K562 (cell line): ENCODE measurements at regions not wholly inside any gene's neighbourhood (a gene's known extent, or its start where the extent isn't known, plus 50 kb on each side); places are given as distances from the start of the nearest gene placed in this dataset.

Source experiments
- ATAC-seq: fragments of 200-7000 bp; cut with Tn5 transposase; 3 replicates; pipeline ENCODE4 v1.9.1; 2020; ENCODE audit warnings: moderate library complexity
- BruUV-seq: library from RNA; stranded (reverse); fragments of 400-500 nt; replicated peaks from 2 replicates; lab custom pipeline; 2021; lab: Mats Ljungman, UMichigan
- CTCF ChIA-PET: fragments of 300-600 bp; formaldehyde crosslinking; extraction: SDS; loops from one replicate; lab custom pipeline; 2021; ENCODE audit warnings: low intra/inter-chr PET ratio; lab: Yijun Ruan, JAX
- POLR2A ChIA-PET: fragments of 300-600, 350-650 bp; sonication (Branson Sonifier 250); formaldehyde crosslinking; extraction: SDS; loops from one replicate; lab custom pipeline; 2021; ENCODE audit warnings: antibody characterized with exemption, inconsistent platforms; lab: Yijun Ruan, JAX
- DNase-seq, 4 experiments: peaks; one replicate each; pipeline versions ENCODE4 v3.0.0 to v3.0.0-alpha.2; 2011 to 2018; ENCODE audit warnings: low spot score in 3 of 4, mixed read lengths in 3 of 4; ENCODE audit errors: extremely low read depth in 1 of 4
- FAIRE-seq: peaks from 2 replicates; lab custom pipeline; 2011; peaks lifted over from hg19 to GRCh38; lab: Jason Lieb, UNC
- H2AFZ ChIP-seq: 2 replicates; pipeline ENCODE4 v1.6.0; 2011; ENCODE audit warnings: low read depth, low read length, control low read depth, inconsistent platforms
- H3K27ac ChIP-seq: fragments of 200-600 bp; 3 replicates; pipeline ENCODE4 v1.8.0; 2011; ENCODE audit warnings: low read depth, mild to moderate bottlenecking, control low read depth, inconsistent platforms, low read length, moderate library complexity, mixed read lengths; ENCODE audit errors: extremely low read depth
- H3K27me3 ChIP-seq, 2 experiments: fragments of 300-600 bp in 1 of 2; 2 replicates in 1 of 2; 3 replicates in 1 of 2; pipeline versions ENCODE4 v1.6.0 to v1.8.0; 2011; ENCODE audit warnings: inconsistent platforms in 2 of 2, low read length in 2 of 2, mild to moderate bottlenecking in 1 of 2, mixed read lengths in 1 of 2, moderate library complexity in 1 of 2; ENCODE audit not compliant: control insufficient read depth in 2 of 2, insufficient read depth in 2 of 2
- H3K36me3 ChIP-seq: fragments of 300-600 bp; 3 replicates; pipeline ENCODE4 v1.8.0; 2011; ENCODE audit warnings: mild to moderate bottlenecking, low read length, inconsistent platforms; ENCODE audit not compliant: control insufficient read depth, insufficient read depth
- H3K4me1 ChIP-seq, 2 experiments: fragments of 200-600 bp in 1 of 2; replicated peaks in 1 of 2; 2 replicates in 1 of 2; 3 replicates in 1 of 2; pipeline versions ENCODE4 v1.5.1 to v1.8.0; 2011; ENCODE audit warnings: inconsistent platforms in 2 of 2, low read length in 2 of 2, mild to moderate bottlenecking in 1 of 2, mixed read lengths in 1 of 2, moderate library complexity in 1 of 2; ENCODE audit not compliant: control insufficient read depth in 2 of 2, insufficient read depth in 2 of 2
- H3K4me2 ChIP-seq: 2 replicates; pipeline ENCODE4 v1.6.1; 2011; ENCODE audit warnings: low read length, control low read depth, inconsistent platforms, mixed read lengths; ENCODE audit not compliant: insufficient read depth
- H3K4me3 ChIP-seq: fragments of 200-600 bp; sonication (generic), shearing (Covaris generic); 2 replicates; pipeline ENCODE4 v1.5.1; 2016; ENCODE audit warnings: control low read depth, inconsistent platforms
- H3K79me2 ChIP-seq: fragments of 200-600 bp; 3 replicates; pipeline ENCODE4 v1.8.0; 2011; ENCODE audit warnings: low read length, inconsistent platforms; ENCODE audit not compliant: control insufficient read depth, insufficient read depth
- H3K9ac ChIP-seq, 2 experiments: 2 replicates each; pipeline versions ENCODE4 v1.6.0 to v1.6.1; 2011; ENCODE audit warnings: low read depth in 2 of 2, low read length in 2 of 2, control low read depth in 1 of 2, inconsistent platforms in 1 of 2, mild to moderate bottlenecking in 1 of 2, mixed read lengths in 1 of 2; ENCODE audit not compliant: insufficient read depth in 1 of 2
- H3K9me1 ChIP-seq: one replicate; pipeline ENCODE4 v1.6.0; 2011; ENCODE audit warnings: inconsistent platforms, mild to moderate bottlenecking, low read length, moderate library complexity; ENCODE audit not compliant: control insufficient read depth, insufficient read depth
- H3K9me3 ChIP-seq: replicated peaks from 2 replicates; pipeline ENCODE4 v1.5.1; 2011; ENCODE audit warnings: low read depth, low read length, inconsistent platforms; ENCODE audit not compliant: control insufficient read depth, insufficient read depth
- H4K20me1 ChIP-seq: replicated peaks from 2 replicates; pipeline ENCODE4 v1.6.1; 2011; ENCODE audit warnings: low read length, inconsistent platforms, mixed read lengths; ENCODE audit not compliant: control insufficient read depth, insufficient read depth
- BRD9 ChIP-seq: fragments of 450-650 bp; IDR thresholded peaks from 2 replicates; pipeline ENCODE4 v1.6.1; 2018; ENCODE audit warnings: low read depth; ENCODE audit not compliant: partially characterized antibody
- CLOCK ChIP-seq: fragments of 250-450 bp; sonication (Bioruptor Pico); IDR thresholded peaks from 2 replicates; pipeline ENCODE4 v1.4.0; 2020; ENCODE audit warnings: mild to moderate bottlenecking, moderate library complexity, borderline replicate concordance
- CREB5 ChIP-seq: fragments of 250-450 bp; sonication (Bioruptor Pico); IDR thresholded peaks from 2 replicates; pipeline ENCODE4 v1.5.0; 2020; ENCODE audit warnings: mild to moderate bottlenecking
- FOXA1 ChIP-seq: fragments of 450-650 bp; IDR thresholded peaks from 2 replicates; pipeline ENCODE4 v1.6.1; 2016; ENCODE audit warnings: mild to moderate bottlenecking, borderline replicate concordance
- GMEB1 ChIP-seq: fragments of 250-450 bp; sonication (Bioruptor Pico); IDR thresholded peaks from 2 replicates; pipeline ENCODE4 v1.4.0; 2020; ENCODE audit warnings: mild to moderate bottlenecking
- HOXB6 ChIP-seq: fragments of 250-450 bp; sonication (Bioruptor Pico); IDR thresholded peaks from 2 replicates; pipeline ENCODE4 v1.5.1; 2022; ENCODE audit warnings: mild to moderate bottlenecking, borderline replicate concordance
- KAT2B ChIP-seq: IDR thresholded peaks from one replicate; pipeline ENCODE4 v1.6.1; 2012; ENCODE audit warnings: low read depth, mild to moderate bottlenecking, control low read depth, inconsistent platforms, low read length, moderate library complexity
- KAT8 ChIP-seq: fragments of 450-650 bp; IDR thresholded peaks from 2 replicates; pipeline ENCODE4 v1.6.1; 2016; ENCODE audit warnings: low read depth, mild to moderate bottlenecking
- SOX6 ChIP-seq: fragments of 450-650 bp; IDR thresholded peaks from 2 replicates; pipeline ENCODE4 v1.6.1; 2014; ENCODE audit warnings: mild to moderate bottlenecking
- SPI1 ChIP-seq: IDR thresholded peaks from 2 replicates; pipeline ENCODE4 v1.6.1; 2011; ENCODE audit warnings: low read depth, low read length, control low read depth, borderline replicate concordance
- SUPT5H ChIP-seq: fragments of 450-650 bp; IDR thresholded peaks from 2 replicates; pipeline ENCODE4 v1.6.1; 2016
- XRCC5 ChIP-seq: fragments of 200-400 bp; formaldehyde crosslinking; IDR thresholded peaks from 2 replicates; pipeline ENCODE4 v1.6.1; 2017; ENCODE audit warnings: low read depth, mild to moderate bottlenecking, low read length
- ZC3H11A ChIP-seq: IDR thresholded peaks from 2 replicates; pipeline ENCODE4 v1.6.1; 2012; ENCODE audit warnings: low read depth, low read length, improper control_type of control experiment
- ZKSCAN1 ChIP-seq: fragments of 150-350 bp; IDR thresholded peaks from 2 replicates; pipeline ENCODE4 v1.6.1; 2016; ENCODE audit warnings: low read depth, low read length
- ZNF224 ChIP-seq: sonication (generic); formaldehyde crosslinking; IDR thresholded peaks from 2 replicates; pipeline ENCODE4 v1.8.0; 2022; ENCODE audit warnings: mild to moderate bottlenecking, missing genetic modification reagents
- ZNF512 ChIP-seq: IDR thresholded peaks from 2 replicates; pipeline ENCODE4 v1.6.1; 2016; ENCODE audit warnings: missing genetic modification characterization, missing compliant biosample characterization
- ZNF785 ChIP-seq: fragments of 250-450 bp; sonication (Bioruptor Pico); IDR thresholded peaks from 2 replicates; pipeline ENCODE4 v1.4.0; 2020; ENCODE audit warnings: mild to moderate bottlenecking
- WGBS: fragments of 100-300 bp; shearing (Covaris generic); methylation state at CpG from one replicate; pipeline ENCODE4 v1.1.6; 2016; ENCODE audit warnings: low coverage, mixed read lengths; ENCODE audit not compliant: insufficient coverage; ENCODE audit errors: missing lambda C conversion rate; 5-methylcytosine and 5-hydroxymethylcytosine counted together
- in situ Hi-C: fragments of 300-500 bp; cut with MboI; formaldehyde crosslinking; loops from 4 replicates; pipeline ENCODE4 v1.15.0; 2018; ENCODE audit warnings: inconsistent platforms, mixed read lengths
- intact Hi-C: fragments of 100-400 bp; cut with micrococcal nuclease; formaldehyde crosslinking; loops from 2 replicates; pipeline ENCODE4 v1.14.2; 2022

- H3K9me1 ChIP-seq, result no peaks in the 10 kb centered on the region
- H3K9ac ChIP-seq, result no peak overlapping the region
- H2AFZ ChIP-seq, result no peak overlapping the region
- no peak overlapping the region for H3K4me2 ChIP-seq
- 72% methylated on average over 5 of the region's 5 CpGs for WGBS
- peaks cover 21% of the 10 kb centered on the region for H3K79me2 ChIP-seq
- ATAC-seq, result no peak
- H3K9me3 ChIP-seq, result no peaks in the 10 kb centered on the region
- in situ Hi-C loops, result no loop called here
- intact Hi-C loops, result no loop called here
- no peaks in the 10 kb centered on the region for H4K20me1 ChIP-seq
- FAIRE-seq, result no peak
- ChIA-PET CTCF (no interaction called here), POLR2A (no interaction called here)
- H3K36me3 ChIP-seq, result no peaks in the 10 kb centered on the region
- no peak for DNase-seq
- no peak overlapping the region for H3K27ac ChIP-seq
- H3K27me3 ChIP-seq, result no peaks in the 10 kb centered on the region
- BruUV-seq, result no TSS peak
- peaks cover 5 to 9% of the 10 kb centered on the region in 2 experiments; a peak in 3 of 5 replicates for H3K4me1 ChIP-seq
- no peak overlapping the region for H3K4me3 ChIP-seq
- TF ChIP-seq GMEB1 (CRISPR knock-in tag) (no peak), ZNF785 (CRISPR knock-in tag) (no peak), ZNF224 (CRISPR knock-in tag) (no peak), ZNF512 (tag) (no peak), SOX6 (no peak), ZKSCAN1 (no peak), KAT8 (no peak), CREB5 (no peak), FOXA1 (no peak), BRD9 (no peak), XRCC5 (no peak), HOXB6 (CRISPR knock-in tag) (no peak), SPI1 (no peak), KAT2B (no peak), SUPT5H (no peak), ZC3H11A (no peak), CLOCK (no peak)
Observed at GRCh38 chr1:14413819-14414490, 184.5 kb upstream of the KAZN start.
